Trophoblast cell (in vitro differentiated cells and primary cell): ENCODE measurements at regions not wholly inside any gene's neighbourhood (a gene's known extent, or its start where the extent isn't known, plus 50 kb on each side); places are given as distances from the start of the nearest gene placed in this dataset.

Source experiments
- DNase-seq, 2 donors: peaks; one replicate each; pipeline ENCODE4 v3.0.0-alpha.2; 2016
- H2AFZ ChIP-seq: 2 replicates; pipeline ENCODE4 v1.6.1; 2013; ENCODE audit warnings: low read length, moderate library complexity, mild to moderate bottlenecking; ENCODE audit not compliant: insufficient read depth, poor library complexity
- H2AK5ac ChIP-seq: 2 replicates; pipeline ENCODE4 v1.6.1; 2013; ENCODE audit warnings: mild to moderate bottlenecking, low read length
- H2BK120ac ChIP-seq: 2 replicates; pipeline ENCODE4 v1.6.1; 2013; ENCODE audit warnings: low read length, mild to moderate bottlenecking, moderate library complexity; ENCODE audit not compliant: insufficient read depth, poor library complexity
- H2BK12ac ChIP-seq: 2 replicates; pipeline ENCODE4 v1.6.1; 2013; ENCODE audit warnings: mild to moderate bottlenecking, low read length, moderate library complexity
- H2BK5ac ChIP-seq: 2 replicates; pipeline ENCODE4 v1.6.1; 2013; ENCODE audit warnings: low read length, low read depth, moderate library complexity, mild to moderate bottlenecking; ENCODE audit not compliant: poor library complexity
- H3K14ac ChIP-seq: 2 replicates; pipeline ENCODE4 v1.6.1; 2013; ENCODE audit warnings: mild to moderate bottlenecking, low read length
- H3K18ac ChIP-seq: 2 replicates; pipeline ENCODE4 v1.6.1; 2013; ENCODE audit warnings: mild to moderate bottlenecking, low read length
- H3K23ac ChIP-seq: 2 replicates; pipeline ENCODE4 v1.6.1; 2013; ENCODE audit warnings: low read length
- H3K27ac ChIP-seq: 2 replicates; pipeline ENCODE4 v1.5.1; 2013; ENCODE audit warnings: low read depth, mild to moderate bottlenecking, inconsistent platforms, low read length, moderate library complexity
- H3K27me3 ChIP-seq: 2 replicates; pipeline ENCODE4 v1.6.1; 2013; ENCODE audit warnings: inconsistent platforms, mild to moderate bottlenecking, low read length, moderate library complexity; ENCODE audit not compliant: insufficient read depth
- H3K36me3 ChIP-seq, 2 experiments: 1 replicate in 1 of 2; 2 replicates in 1 of 2; pipeline ENCODE4 v1.6.1; 2013; ENCODE audit warnings: low read length in 2 of 2, mild to moderate bottlenecking in 2 of 2, moderate library complexity in 1 of 2; ENCODE audit not compliant: insufficient read depth in 2 of 2, control insufficient read depth in 1 of 2
- H3K4ac ChIP-seq: 2 replicates; pipeline ENCODE4 v1.6.1; 2013; ENCODE audit warnings: low read depth, mild to moderate bottlenecking, low read length, moderate library complexity
- H3K4me1 ChIP-seq, 2 experiments: 1 replicate in 1 of 2; 2 replicates in 1 of 2; pipeline ENCODE4 v1.6.1; 2013; ENCODE audit warnings: low read length in 2 of 2, mild to moderate bottlenecking in 2 of 2, moderate library complexity in 1 of 2; ENCODE audit not compliant: insufficient read depth in 2 of 2, control insufficient read depth in 1 of 2
- H3K4me2 ChIP-seq: 2 replicates; pipeline ENCODE4 v1.6.1; 2013; ENCODE audit warnings: inconsistent platforms, mild to moderate bottlenecking, low read length, moderate library complexity
- H3K4me3 ChIP-seq: 2 replicates; pipeline ENCODE4 v1.5.1; 2013; ENCODE audit warnings: mild to moderate bottlenecking, low read depth, low read length, inconsistent platforms
- H3K79me1 ChIP-seq: one replicate; pipeline ENCODE4 v1.6.1; 2013; ENCODE audit warnings: low read length
- H3K79me2 ChIP-seq: 2 replicates; pipeline ENCODE4 v1.6.1; 2013; ENCODE audit warnings: low read length, mild to moderate bottlenecking; ENCODE audit not compliant: control insufficient read depth, insufficient read depth, poor library complexity
- H3K9ac ChIP-seq: 2 replicates; pipeline ENCODE4 v1.6.1; 2013; ENCODE audit warnings: mild to moderate bottlenecking, low read length
- H3K9me3 ChIP-seq: 2 replicates; pipeline ENCODE4 v1.6.1; 2013; ENCODE audit warnings: low read depth, mild to moderate bottlenecking, control low read depth, inconsistent platforms, low read length; ENCODE audit not compliant: insufficient read depth
- H4K12ac ChIP-seq: 2 replicates; pipeline ENCODE4 v1.6.1; 2013; ENCODE audit warnings: low read depth, mild to moderate bottlenecking, low read length, moderate library complexity
- H4K8ac ChIP-seq: 2 replicates; pipeline ENCODE4 v1.6.1; 2013; ENCODE audit warnings: low read depth, mild to moderate bottlenecking, low read length, moderate library complexity
- H4K91ac ChIP-seq: one replicate; pipeline ENCODE4 v1.6.1; 2013; ENCODE audit warnings: low read depth, mild to moderate bottlenecking, low read length, moderate library complexity
- WGBS: extraction: QIAGEN DNeasy Blood & Tissue Kit; methylation state at CpG from one replicate; pipeline ENCODE4 v1.1.7; 2013; ENCODE audit warnings: missing lambda C conversion rate; ENCODE audit not compliant: insufficient read length, insufficient coverage; ENCODE audit errors: extremely low coverage; 5-methylcytosine and 5-hydroxymethylcytosine counted together

- Histone ChIP-seq H3K79me1 (no peaks in the 10 kb centered on the region), H2BK120ac (no peak overlapping the region), H3K4me2 (no peak overlapping the region), H4K91ac (no peak overlapping the region), H3K4me1 (no peaks in the 10 kb centered on the region), H3K9ac (no peak overlapping the region), H3K27me3 (no peaks in the 10 kb centered on the region), H2BK12ac (no peak overlapping the region), H3K36me3 (no peaks in the 10 kb centered on the region), H3K27ac (no peak overlapping the region), H3K18ac (no peak overlapping the region), H2AK5ac (no peak overlapping the region), H3K4ac (no peak overlapping the region), H3K4me3 (no peak overlapping the region), H3K9me3 (no peaks in the 10 kb centered on the region), H4K8ac (no peak overlapping the region), H3K14ac (no peak overlapping the region), H2BK5ac (no peak overlapping the region), H4K12ac (no peak overlapping the region), H2AFZ (no peak overlapping the region), H3K79me2 (no peaks in the 10 kb centered on the region), H3K23ac (no peak overlapping the region)
- no CpG with 5 or more reads among the region's 6 CpGs for WGBS
- DNase-seq = no peak
Measured at GRCh38 chr11:33957304-33957917, 65.5 kb upstream of the LMO2 start.

- Histone ChIP-seq H3K9ac (no peak overlapping the region), H3K36me3 (no peaks in the 10 kb centered on the region), H3K4me3 (no peak overlapping the region), H4K91ac (no peak overlapping the region), H2BK5ac (no peak overlapping the region), H2AK5ac (no peak overlapping the region), H4K12ac (no peak overlapping the region), H4K8ac (no peak overlapping the region), H3K14ac (no peak overlapping the region), H3K79me1 (no peaks in the 10 kb centered on the region), H3K4ac (no peak overlapping the region), H3K27me3 (no peaks in the 10 kb centered on the region), H3K79me2 (no peaks in the 10 kb centered on the region), H3K18ac (no peak overlapping the region), H3K23ac (no peak overlapping the region), H3K27ac (no peak overlapping the region), H2BK12ac (no peak overlapping the region), H3K4me2 (no peak overlapping the region), H3K4me1 (no peaks in the 10 kb centered on the region), H3K9me3 (no peaks in the 10 kb centered on the region), H2AFZ (no peak overlapping the region), H2BK120ac (no peak overlapping the region)
- no CpG with 5 or more reads among the region's 3 CpGs for WGBS
- no peak for DNase-seq
Measured at GRCh38 chr11:33956611-33957010, 64.7 kb upstream of the LMO2 start.

GRCh38 chr11:33953289-33953688 lies 61.4 kb upstream of the LMO2 start:
- H3K27ac ChIP-seq = no peak overlapping the region
- H3K4ac ChIP-seq = no peak overlapping the region
- no peak overlapping the region for H2AFZ ChIP-seq
- H3K9me3 ChIP-seq = no peaks in the 10 kb centered on the region
- H2BK120ac ChIP-seq = no peak overlapping the region
- no peaks in the 10 kb centered on the region for H3K36me3 ChIP-seq
- no peak overlapping the region for H3K4me2 ChIP-seq
- H3K27me3 ChIP-seq = no peaks in the 10 kb centered on the region
- no peak overlapping the region for H4K8ac ChIP-seq
- no peaks in the 10 kb centered on the region for H3K79me1 ChIP-seq
- no CpG with 5 or more reads among the region's 5 CpGs for WGBS
- no peak overlapping the region for H4K91ac ChIP-seq
- no peaks in the 10 kb centered on the region for H3K4me1 ChIP-seq
- H2BK5ac ChIP-seq = no peak overlapping the region
- no peak overlapping the region for H2BK12ac ChIP-seq
- no peak overlapping the region for H3K23ac ChIP-seq
- H3K4me3 ChIP-seq = no peak overlapping the region
- H3K14ac ChIP-seq = no peak overlapping the region
- H3K18ac ChIP-seq = no peak overlapping the region
- H4K12ac ChIP-seq = no peak overlapping the region
- DNase-seq = no peak
- no peak overlapping the region for H2AK5ac ChIP-seq
- no peak overlapping the region for H3K9ac ChIP-seq
- no peaks in the 10 kb centered on the region for H3K79me2 ChIP-seq

GRCh38 chr11:33952805-33953204 lies 60.9 kb upstream of the LMO2 start:
- Histone ChIP-seq H3K4me3 (no peak overlapping the region), H3K23ac (no peak overlapping the region), H2BK5ac (no peak overlapping the region), H3K4me1 (no peaks in the 10 kb centered on the region), H3K9me3 (no peaks in the 10 kb centered on the region), H3K79me2 (no peaks in the 10 kb centered on the region), H3K14ac (no peak overlapping the region), H3K79me1 (no peaks in the 10 kb centered on the region), H2BK12ac (no peak overlapping the region), H4K91ac (no peak overlapping the region), H2BK120ac (no peak overlapping the region), H3K4ac (no peak overlapping the region), H3K9ac (no peak overlapping the region), H4K12ac (no peak overlapping the region), H3K36me3 (no peaks in the 10 kb centered on the region), H3K4me2 (no peak overlapping the region), H2AFZ (no peak overlapping the region), H4K8ac (no peak overlapping the region), H2AK5ac (no peak overlapping the region), H3K27me3 (no peaks in the 10 kb centered on the region), H3K18ac (no peak overlapping the region), H3K27ac (no peak overlapping the region)
- DNase-seq = no peak
- WGBS = no CpG with 5 or more reads among the region's 5 CpGs
